Activated gamma-delta T cell (primary cell): ENCODE measurements at regions not wholly inside any gene's neighbourhood (a gene's known extent, or its start where the extent isn't known, plus 50 kb on each side); places are given as distances from the start of the nearest gene placed in this dataset.

Experiments used
- DNase-seq: peaks from one replicate; lab custom pipeline; 2025; lab: John Stamatoyannopoulos, UW

GRCh38 chr3:117400303-117400702, 690.7 kb downstream of the TUSC7 start:
- DNase-seq = no peak

- no peak for DNase-seq
Measured at GRCh38 chr3:117404141-117404540, 694.6 kb downstream of the TUSC7 start.

- DNase-seq = no peak
Measured at GRCh38 chr3:117404730-117405129, 695.2 kb downstream of the TUSC7 start.

GRCh38 chr3:117405359-117405758, 695.8 kb downstream of the TUSC7 start:
- DNase-seq = no peak

- no peak for DNase-seq
Measured at GRCh38 chr3:117407317-117407716, 697.7 kb downstream of the TUSC7 start.

GRCh38 chr3:117408811-117409210, 699.2 kb downstream of the TUSC7 start:
- no peak for DNase-seq

- no peak for DNase-seq
Measured at GRCh38 chr3:117409256-117409655, 699.7 kb downstream of the TUSC7 start.

GRCh38 chr3:117409701-117410459, 700.3 kb downstream of the TUSC7 start:
- no peak for DNase-seq

GRCh38 chr3:117411971-117412370, 702.4 kb downstream of the TUSC7 start:
- no peak for DNase-seq

- no peak for DNase-seq
Measured at GRCh38 chr3:117417411-117417810, 707.8 kb downstream of the TUSC7 start.

- DNase-seq = no peak
Measured at GRCh38 chr3:117427081-117427480, 717.5 kb downstream of the TUSC7 start.

GRCh38 chr3:117433427-117433826, 723.8 kb downstream of the TUSC7 start:
- DNase-seq = no peak

GRCh38 chr3:117434661-117435412, 725.3 kb downstream of the TUSC7 start:
- no peak for DNase-seq

GRCh38 chr3:117435506-117435905, 725.9 kb downstream of the TUSC7 start:
- no peak for DNase-seq

- no peak for DNase-seq
Measured at GRCh38 chr3:117439812-117440211, 730.2 kb downstream of the TUSC7 start.

- no peak for DNase-seq
Measured at GRCh38 chr3:117441851-117442250, 732.3 kb downstream of the TUSC7 start.

GRCh38 chr3:117442566-117442965, 733.0 kb downstream of the TUSC7 start:
- DNase-seq = no peak

GRCh38 chr3:117443014-117443413, 733.4 kb downstream of the TUSC7 start:
- no peak for DNase-seq

GRCh38 chr3:117444175-117444574, 734.6 kb downstream of the TUSC7 start:
- DNase-seq = no peak

GRCh38 chr3:117447419-117447818, 737.8 kb downstream of the TUSC7 start:
- DNase-seq = no peak

- no peak for DNase-seq
Measured at GRCh38 chr3:117450026-117450425, 740.4 kb downstream of the TUSC7 start.

GRCh38 chr3:117454254-117454653, 744.7 kb downstream of the TUSC7 start:
- DNase-seq = no peak

GRCh38 chr3:117454908-117455307, 745.3 kb downstream of the TUSC7 start:
- no peak for DNase-seq
